WTC11 (cell line): ENCODE measurements at regions not wholly inside any gene's neighbourhood (a gene's known extent, or its start where the extent isn't known, plus 50 kb on each side); places are given as distances from the start of the nearest gene placed in this dataset.

Source experiments
- ATAC-seq: fragments of 200-7000 bp; cut with Tn5 transposase; 2 replicates; pipeline ENCODE4 v1.10.0; 2021; ENCODE audit warnings: mild to moderate bottlenecking, moderate library complexity
- CTCF ChIA-PET: fragments of 300-600 bp; sonication (Branson Sonifier 250); formaldehyde crosslinking; loops from one replicate; lab custom pipeline; 2021; ENCODE audit warnings: antibody characterized with exemption; lab: Charles Lee
- POLR2A ChIA-PET: fragments of 350-600 bp; sonication (Branson Sonifier 250); formaldehyde crosslinking; loops from one replicate; lab custom pipeline; 2021; ENCODE audit warnings: antibody characterized with exemption; lab: Charles Lee
- DNase-seq: peaks from one replicate; pipeline ENCODE4 v3.0.0; 2021; ENCODE audit warnings: low spot score
- H3K27ac Mint-ChIP-seq: 2 replicates; pipeline ENCODE4 v1.8.0; 2021; ENCODE audit warnings: mixed read lengths
- H3K27me3 Mint-ChIP-seq: 2 replicates; pipeline ENCODE4 v1.8.0; 2021; ENCODE audit warnings: low read depth, mild to moderate bottlenecking, moderate library complexity, mixed read lengths
- H3K36me3 Mint-ChIP-seq: 2 replicates; pipeline ENCODE4 v1.8.0; 2021; ENCODE audit warnings: mixed read lengths
- H3K4me1 Mint-ChIP-seq: 2 replicates; pipeline ENCODE4 v1.8.0; 2022; ENCODE audit warnings: mixed read lengths
- H3K4me3 Mint-ChIP-seq: 2 replicates; pipeline ENCODE4 v1.8.0; 2021; ENCODE audit warnings: mild to moderate bottlenecking, moderate library complexity, mixed read lengths
- H3K9me3 Mint-ChIP-seq: 2 replicates; pipeline ENCODE4 v1.8.0; 2021; ENCODE audit warnings: mixed read lengths
- ATF1 ChIP-seq: sonication (generic); formaldehyde crosslinking; IDR thresholded peaks from 2 replicates; pipeline ENCODE4 v1.8.1; 2023; ENCODE audit warnings: mild to moderate bottlenecking, moderate library complexity, missing genetic modification reagents
- ELF4 ChIP-seq: sonication (generic); formaldehyde crosslinking; IDR thresholded peaks from 2 replicates; pipeline ENCODE4 v1.8.1; 2022; ENCODE audit warnings: low read depth, mild to moderate bottlenecking, moderate library complexity, missing genetic modification reagents
- ETV6 ChIP-seq: sonication (generic); formaldehyde crosslinking; IDR thresholded peaks from 2 replicates; pipeline ENCODE4 v1.8.1; 2022; ENCODE audit warnings: mild to moderate bottlenecking, missing genetic modification reagents
- IRF2 ChIP-seq: sonication (generic); formaldehyde crosslinking; IDR thresholded peaks from 2 replicates; pipeline ENCODE4 v1.8.0; 2022; ENCODE audit warnings: low read depth, missing genetic modification reagents, borderline replicate concordance
- NR2C2 ChIP-seq: sonication (generic); formaldehyde crosslinking; IDR thresholded peaks from 2 replicates; pipeline ENCODE4 v1.8.0; 2022; ENCODE audit warnings: mild to moderate bottlenecking, missing genetic modification reagents
- NR3C1 ChIP-seq: sonication (generic); formaldehyde crosslinking; conservative IDR thresholded peaks from 2 replicates; pipeline ENCODE4 v1.8.1; 2023; ENCODE audit warnings: low read depth, mild to moderate bottlenecking, missing genetic modification reagents
- TP53 ChIP-seq: sonication (generic); formaldehyde crosslinking; IDR thresholded peaks from 2 replicates; pipeline ENCODE4 v1.8.1; 2023; ENCODE audit warnings: mild to moderate bottlenecking, missing genetic modification reagents
- ZNF263 ChIP-seq: sonication (generic); formaldehyde crosslinking; IDR thresholded peaks from 2 replicates; pipeline ENCODE4 v1.8.1; 2022; ENCODE audit warnings: low read depth, mild to moderate bottlenecking, moderate library complexity, missing genetic modification reagents
- TF ChIP-seq, protein P1 (sequence below): sonication (generic); formaldehyde crosslinking; IDR thresholded peaks from 2 replicates; pipeline ENCODE4 v1.8.1; 2023; ENCODE audit warnings: mild to moderate bottlenecking, missing genetic modification reagents, moderate library complexity
- TF ChIP-seq, protein P2 (sequence below): fragments of 250-450 bp; sonication (Bioruptor Pico); IDR thresholded peaks from 2 replicates; pipeline ENCODE4 v1.9.0; 2021; ENCODE audit warnings: moderate library complexity, mild to moderate bottlenecking, inconsistent platforms, borderline replicate concordance
- TF ChIP-seq, protein P3 (sequence below): fragments of 250-450 bp; sonication (Bioruptor Pico); IDR thresholded peaks from 2 replicates; pipeline ENCODE4 v1.9.0; 2021; ENCODE audit warnings: mild to moderate bottlenecking
- TF ChIP-seq, protein P4 (sequence below): sonication (generic); formaldehyde crosslinking; IDR thresholded peaks from 2 replicates; pipeline ENCODE4 v1.8.0; 2023; ENCODE audit warnings: missing genetic modification reagents
- TF ChIP-seq, protein P5 (sequence below): sonication (generic); formaldehyde crosslinking; IDR thresholded peaks from 2 replicates; pipeline ENCODE4 v1.8.0; 2022; ENCODE audit warnings: mild to moderate bottlenecking, missing genetic modification reagents
- TF ChIP-seq, protein P6 (sequence below): sonication (generic); formaldehyde crosslinking; IDR thresholded peaks from 2 replicates; pipeline ENCODE4 v1.8.0; 2023; ENCODE audit warnings: missing genetic modification reagents, mild to moderate bottlenecking, borderline replicate concordance
- TF ChIP-seq, protein P7 (sequence below): fragments of 250-450 bp; sonication (Bioruptor Pico); IDR thresholded peaks from 2 replicates; pipeline ENCODE4 v1.9.0; 2021; ENCODE audit warnings: mild to moderate bottlenecking, borderline replicate concordance
- TF ChIP-seq, protein P8 (sequence below): sonication (generic); formaldehyde crosslinking; IDR thresholded peaks from 2 replicates; pipeline ENCODE4 v1.8.1; 2022; ENCODE audit warnings: mild to moderate bottlenecking, missing genetic modification reagents, moderate library complexity, borderline replicate concordance

DNA sequence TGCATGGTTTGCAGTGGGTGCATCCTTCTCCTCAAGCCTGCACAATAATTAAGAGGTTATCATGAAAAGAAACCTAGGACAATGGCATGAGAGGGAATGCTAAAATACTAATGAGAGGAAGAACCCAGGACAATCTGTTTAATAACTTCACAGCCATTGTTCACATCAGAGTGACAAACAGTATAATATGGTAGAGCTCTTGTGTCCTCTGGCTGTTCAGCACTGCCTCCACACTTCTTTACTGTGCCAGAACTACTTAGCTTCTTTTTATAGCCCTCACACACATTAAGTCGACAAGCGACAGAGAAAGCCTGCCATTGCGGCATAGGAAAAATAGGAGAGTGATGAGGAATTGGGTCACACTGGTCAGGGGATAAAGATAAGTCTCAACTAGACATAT is 65.0 kb upstream of the MEIS2 start:
- ChIA-PET CTCF (no interaction called here), POLR2A (no interaction called here)
- Mint-ChIP-seq H3K36me3 (no peaks in the 10 kb centered on the region), H3K4me1 (no peaks in the 10 kb centered on the region), H3K9me3 (no peaks in the 10 kb centered on the region), H3K27me3 (no peaks in the 10 kb centered on the region), H3K27ac (no peak overlapping the region)
- DNase-seq (no peak), ATAC-seq (no peak)
- TF ChIP-seq NR3C1 (no peak), TP53 (CRISPR knock-in tag) (no peak), NR2C2 (CRISPR knock-in tag) (no peak), ZNF263 (CRISPR knock-in tag) (no peak), ELF4 (CRISPR knock-in tag) (no peak)
- TF ChIP-seq, protein P1, sequence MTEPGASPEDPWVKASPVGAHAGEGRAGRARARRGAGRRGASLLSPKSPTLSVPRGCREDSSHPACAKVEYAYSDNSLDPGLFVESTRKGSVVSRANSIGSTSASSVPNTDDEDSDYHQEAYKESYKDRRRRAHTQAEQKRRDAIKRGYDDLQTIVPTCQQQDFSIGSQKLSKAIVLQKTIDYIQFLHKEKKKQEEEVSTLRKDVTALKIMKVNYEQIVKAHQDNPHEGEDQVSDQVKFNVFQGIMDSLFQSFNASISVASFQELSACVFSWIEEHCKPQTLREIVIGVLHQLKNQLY (CRISPR knock-in tag): no peak
- TF ChIP-seq, all 79 proteins: peak for 0
- H3K4me3 Mint-ChIP-seq: no peak overlapping the region

DNA sequence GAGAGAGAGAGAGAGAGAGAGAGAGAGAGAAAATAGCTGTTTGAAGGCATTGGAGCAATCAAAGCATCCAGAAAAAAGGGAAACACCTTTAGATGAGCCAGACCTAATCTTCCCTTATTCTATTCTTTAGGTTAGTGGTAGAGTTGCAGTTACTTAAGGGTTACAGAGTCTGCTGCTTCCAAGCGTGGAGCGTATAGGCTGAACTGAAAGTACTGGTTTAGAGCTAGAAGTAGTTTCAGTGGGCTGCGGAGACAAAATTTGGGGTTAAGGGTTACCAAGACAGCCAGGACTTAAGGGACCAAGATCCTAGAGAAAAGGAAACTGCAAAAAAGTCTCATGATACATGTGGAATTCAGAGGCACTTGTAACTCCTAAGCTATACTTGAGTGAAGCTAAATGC is 66.1 kb upstream of the MEIS2 start:
- no peak overlapping the region for H3K27ac Mint-ChIP-seq
- no peak overlapping the region for H3K4me3 Mint-ChIP-seq
- TF ChIP-seq, protein P2, sequence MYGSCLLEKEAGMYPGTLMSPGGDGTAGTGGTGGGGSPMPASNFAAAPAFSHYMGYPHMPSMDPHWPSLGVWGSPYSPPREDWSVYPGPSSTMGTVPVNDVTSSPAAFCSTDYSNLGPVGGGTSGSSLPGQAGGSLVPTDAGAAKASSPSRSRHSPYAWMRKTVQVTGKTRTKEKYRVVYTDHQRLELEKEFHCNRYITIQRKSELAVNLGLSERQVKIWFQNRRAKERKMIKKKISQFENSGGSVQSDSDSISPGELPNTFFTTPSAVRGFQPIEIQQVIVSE (CRISPR knock-in tag): no peak
- TF ChIP-seq, protein P3, sequence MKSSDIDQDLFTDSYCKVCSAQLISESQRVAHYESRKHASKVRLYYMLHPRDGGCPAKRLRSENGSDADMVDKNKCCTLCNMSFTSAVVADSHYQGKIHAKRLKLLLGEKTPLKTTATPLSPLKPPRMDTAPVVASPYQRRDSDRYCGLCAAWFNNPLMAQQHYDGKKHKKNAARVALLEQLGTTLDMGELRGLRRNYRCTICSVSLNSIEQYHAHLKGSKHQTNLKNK (CRISPR knock-in tag): no peak
- no peak for ATAC-seq
- no peaks in the 10 kb centered on the region for H3K36me3 Mint-ChIP-seq
- H3K4me1 Mint-ChIP-seq: no peaks in the 10 kb centered on the region
- no peaks in the 10 kb centered on the region for H3K9me3 Mint-ChIP-seq
- H3K27me3 Mint-ChIP-seq: no peaks in the 10 kb centered on the region
- CTCF ChIA-PET: interaction anchor here (0.7 kb wide), 1 partner anchor 32 kb away, joined by 3 read pairs; no protein-coding TSS in a partner anchor
- no peak for DNase-seq
- POLR2A ChIA-PET: no interaction called here

DNA sequence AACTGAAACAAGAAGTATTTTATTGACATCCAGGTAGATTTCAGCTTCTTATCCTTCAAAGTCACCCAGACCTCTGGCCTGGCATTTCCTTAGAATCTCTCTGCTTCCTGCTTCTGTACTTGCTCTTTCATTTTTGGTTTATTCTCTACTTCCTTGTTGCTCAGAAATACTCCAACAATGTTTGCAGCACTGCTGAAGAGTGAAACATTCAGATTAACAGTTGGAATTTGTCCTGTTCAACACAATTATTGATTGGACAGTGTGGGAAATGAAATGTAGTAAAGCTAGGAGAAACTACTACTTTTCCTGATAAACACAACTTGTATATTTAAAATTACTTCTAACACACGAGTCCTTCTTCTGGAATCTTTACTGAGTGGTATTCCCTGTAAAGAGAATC is 81.0 kb upstream of the MEIS2 start:
- POLR2A ChIA-PET: no interaction called here
- CTCF ChIA-PET: no interaction called here

More for the DNA sequence above, 81.0 kb upstream of the MEIS2 start:
- TF ChIP-seq, protein P4, sequence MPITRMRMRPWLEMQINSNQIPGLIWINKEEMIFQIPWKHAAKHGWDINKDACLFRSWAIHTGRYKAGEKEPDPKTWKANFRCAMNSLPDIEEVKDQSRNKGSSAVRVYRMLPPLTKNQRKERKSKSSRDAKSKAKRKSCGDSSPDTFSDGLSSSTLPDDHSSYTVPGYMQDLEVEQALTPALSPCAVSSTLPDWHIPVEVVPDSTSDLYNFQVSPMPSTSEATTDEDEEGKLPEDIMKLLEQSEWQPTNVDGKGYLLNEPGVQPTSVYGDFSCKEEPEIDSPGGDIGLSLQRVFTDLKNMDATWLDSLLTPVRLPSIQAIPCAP: no peak
- TF ChIP-seq ETV6 (no peak), IRF2 (CRISPR knock-in tag) (no peak), ATF1 (CRISPR knock-in tag) (no peak)
- TF ChIP-seq, protein P5, sequence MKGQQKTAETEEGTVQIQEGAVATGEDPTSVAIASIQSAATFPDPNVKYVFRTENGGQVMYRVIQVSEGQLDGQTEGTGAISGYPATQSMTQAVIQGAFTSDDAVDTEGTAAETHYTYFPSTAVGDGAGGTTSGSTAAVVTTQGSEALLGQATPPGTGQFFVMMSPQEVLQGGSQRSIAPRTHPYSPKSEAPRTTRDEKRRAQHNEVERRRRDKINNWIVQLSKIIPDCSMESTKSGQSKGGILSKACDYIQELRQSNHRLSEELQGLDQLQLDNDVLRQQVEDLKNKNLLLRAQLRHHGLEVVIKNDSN (CRISPR knock-in tag): no peak
- TF ChIP-seq, protein P1 (CRISPR knock-in tag): no peak
- TF ChIP-seq, protein P6, sequence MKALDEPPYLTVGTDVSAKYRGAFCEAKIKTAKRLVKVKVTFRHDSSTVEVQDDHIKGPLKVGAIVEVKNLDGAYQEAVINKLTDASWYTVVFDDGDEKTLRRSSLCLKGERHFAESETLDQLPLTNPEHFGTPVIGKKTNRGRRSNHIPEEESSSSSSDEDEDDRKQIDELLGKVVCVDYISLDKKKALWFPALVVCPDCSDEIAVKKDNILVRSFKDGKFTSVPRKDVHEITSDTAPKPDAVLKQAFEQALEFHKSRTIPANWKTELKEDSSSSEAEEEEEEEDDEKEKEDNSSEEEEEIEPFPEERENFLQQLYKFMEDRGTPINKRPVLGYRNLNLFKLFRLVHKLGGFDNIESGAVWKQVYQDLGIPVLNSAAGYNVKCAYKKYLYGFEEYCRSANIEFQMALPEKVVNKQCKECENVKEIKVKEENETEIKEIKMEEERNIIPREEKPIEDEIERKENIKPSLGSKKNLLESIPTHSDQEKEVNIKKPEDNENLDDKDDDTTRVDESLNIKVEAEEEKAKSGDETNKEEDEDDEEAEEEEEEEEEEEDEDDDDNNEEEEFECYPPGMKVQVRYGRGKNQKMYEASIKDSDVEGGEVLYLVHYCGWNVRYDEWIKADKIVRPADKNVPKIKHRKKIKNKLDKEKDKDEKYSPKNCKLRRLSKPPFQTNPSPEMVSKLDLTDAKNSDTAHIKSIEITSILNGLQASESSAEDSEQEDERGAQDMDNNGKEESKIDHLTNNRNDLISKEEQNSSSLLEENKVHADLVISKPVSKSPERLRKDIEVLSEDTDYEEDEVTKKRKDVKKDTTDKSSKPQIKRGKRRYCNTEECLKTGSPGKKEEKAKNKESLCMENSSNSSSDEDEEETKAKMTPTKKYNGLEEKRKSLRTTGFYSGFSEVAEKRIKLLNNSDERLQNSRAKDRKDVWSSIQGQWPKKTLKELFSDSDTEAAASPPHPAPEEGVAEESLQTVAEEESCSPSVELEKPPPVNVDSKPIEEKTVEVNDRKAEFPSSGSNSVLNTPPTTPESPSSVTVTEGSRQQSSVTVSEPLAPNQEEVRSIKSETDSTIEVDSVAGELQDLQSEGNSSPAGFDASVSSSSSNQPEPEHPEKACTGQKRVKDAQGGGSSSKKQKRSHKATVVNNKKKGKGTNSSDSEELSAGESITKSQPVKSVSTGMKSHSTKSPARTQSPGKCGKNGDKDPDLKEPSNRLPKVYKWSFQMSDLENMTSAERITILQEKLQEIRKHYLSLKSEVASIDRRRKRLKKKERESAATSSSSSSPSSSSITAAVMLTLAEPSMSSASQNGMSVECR (CRISPR knock-in tag): no peak
- TF ChIP-seq, protein P7, sequence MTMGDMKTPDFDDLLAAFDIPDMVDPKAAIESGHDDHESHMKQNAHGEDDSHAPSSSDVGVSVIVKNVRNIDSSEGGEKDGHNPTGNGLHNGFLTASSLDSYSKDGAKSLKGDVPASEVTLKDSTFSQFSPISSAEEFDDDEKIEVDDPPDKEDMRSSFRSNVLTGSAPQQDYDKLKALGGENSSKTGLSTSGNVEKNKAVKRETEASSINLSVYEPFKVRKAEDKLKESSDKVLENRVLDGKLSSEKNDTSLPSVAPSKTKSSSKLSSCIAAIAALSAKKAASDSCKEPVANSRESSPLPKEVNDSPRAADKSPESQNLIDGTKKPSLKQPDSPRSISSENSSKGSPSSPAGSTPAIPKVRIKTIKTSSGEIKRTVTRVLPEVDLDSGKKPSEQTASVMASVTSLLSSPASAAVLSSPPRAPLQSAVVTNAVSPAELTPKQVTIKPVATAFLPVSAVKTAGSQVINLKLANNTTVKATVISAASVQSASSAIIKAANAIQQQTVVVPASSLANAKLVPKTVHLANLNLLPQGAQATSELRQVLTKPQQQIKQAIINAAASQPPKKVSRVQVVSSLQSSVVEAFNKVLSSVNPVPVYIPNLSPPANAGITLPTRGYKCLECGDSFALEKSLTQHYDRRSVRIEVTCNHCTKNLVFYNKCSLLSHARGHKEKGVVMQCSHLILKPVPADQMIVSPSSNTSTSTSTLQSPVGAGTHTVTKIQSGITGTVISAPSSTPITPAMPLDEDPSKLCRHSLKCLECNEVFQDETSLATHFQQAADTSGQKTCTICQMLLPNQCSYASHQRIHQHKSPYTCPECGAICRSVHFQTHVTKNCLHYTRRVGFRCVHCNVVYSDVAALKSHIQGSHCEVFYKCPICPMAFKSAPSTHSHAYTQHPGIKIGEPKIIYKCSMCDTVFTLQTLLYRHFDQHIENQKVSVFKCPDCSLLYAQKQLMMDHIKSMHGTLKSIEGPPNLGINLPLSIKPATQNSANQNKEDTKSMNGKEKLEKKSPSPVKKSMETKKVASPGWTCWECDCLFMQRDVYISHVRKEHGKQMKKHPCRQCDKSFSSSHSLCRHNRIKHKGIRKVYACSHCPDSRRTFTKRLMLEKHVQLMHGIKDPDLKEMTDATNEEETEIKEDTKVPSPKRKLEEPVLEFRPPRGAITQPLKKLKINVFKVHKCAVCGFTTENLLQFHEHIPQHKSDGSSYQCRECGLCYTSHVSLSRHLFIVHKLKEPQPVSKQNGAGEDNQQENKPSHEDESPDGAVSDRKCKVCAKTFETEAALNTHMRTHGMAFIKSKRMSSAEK (CRISPR knock-in tag): no peak
- TF ChIP-seq, protein P8, sequence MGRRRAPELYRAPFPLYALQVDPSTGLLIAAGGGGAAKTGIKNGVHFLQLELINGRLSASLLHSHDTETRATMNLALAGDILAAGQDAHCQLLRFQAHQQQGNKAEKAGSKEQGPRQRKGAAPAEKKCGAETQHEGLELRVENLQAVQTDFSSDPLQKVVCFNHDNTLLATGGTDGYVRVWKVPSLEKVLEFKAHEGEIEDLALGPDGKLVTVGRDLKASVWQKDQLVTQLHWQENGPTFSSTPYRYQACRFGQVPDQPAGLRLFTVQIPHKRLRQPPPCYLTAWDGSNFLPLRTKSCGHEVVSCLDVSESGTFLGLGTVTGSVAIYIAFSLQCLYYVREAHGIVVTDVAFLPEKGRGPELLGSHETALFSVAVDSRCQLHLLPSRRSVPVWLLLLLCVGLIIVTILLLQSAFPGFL (CRISPR knock-in tag): no peak
- Mint-ChIP-seq H3K9me3 (peaks cover 40% of the 10 kb centered on the region), H3K36me3 (peaks cover 14% of the 10 kb centered on the region), H3K4me1 (no peaks in the 10 kb centered on the region), H3K4me3 (no peak overlapping the region), H3K27ac (no peak overlapping the region), H3K27me3 (no peaks in the 10 kb centered on the region)
- ATAC-seq (no peak), DNase-seq (no peak)
